ENCODE measurements at regions not wholly inside any gene's neighbourhood (a gene's known extent, or its start where the extent isn't known, plus 50 kb on each side); places are given as distances from the start of the nearest gene placed in this dataset.

GRCh38 chr6:21808045-21808470 lies 214.5 kb downstream of the SOX4 start:
- no peak for TF ChIP-seq CTCF (IDR thresholded peaks at IDR 0.05)
- 86% methylated on average over 5 of the region's 7 CpGs for WGBS (ENCODE audit: insufficient coverage)
- no peaks in the 10 kb centered on the region for H3K36me3 Mint-ChIP-seq
- Histone ChIP-seq H3K27me3 (ENCODE audit: control insufficient read depth, insufficient read depth, low read length) (no peaks in the 10 kb centered on the region), H3K9me3 (ENCODE audit: control insufficient read depth, insufficient read depth, low read length) (no peaks in the 10 kb centered on the region), H3K36me3 (ENCODE audit: control insufficient read depth, insufficient read depth, low read length) (no peaks in the 10 kb centered on the region), H3K27ac (ENCODE audit: low read length) (no peak overlapping the region), H3K4me1 (ENCODE audit: control insufficient read depth, insufficient read depth, low read length) (no peaks in the 10 kb centered on the region), H3K4me3 (ENCODE audit: low read length) (no peak overlapping the region)
- no peaks in the 10 kb centered on the region for H3K4me1 Mint-ChIP-seq
- ATAC-seq (no peak), DNase-seq (no peak)
- no peak overlapping the region for H3K4me3 Mint-ChIP-seq
- no peaks in the 10 kb centered on the region for H3K9me3 Mint-ChIP-seq
- intact Hi-C loops (cut with micrococcal nuclease): no loop called here
- no peaks in the 10 kb centered on the region for H3K27me3 Mint-ChIP-seq (ENCODE audit: low read depth in 2 of 2)
- no peak overlapping the region for H3K27ac Mint-ChIP-seq

DNA sequence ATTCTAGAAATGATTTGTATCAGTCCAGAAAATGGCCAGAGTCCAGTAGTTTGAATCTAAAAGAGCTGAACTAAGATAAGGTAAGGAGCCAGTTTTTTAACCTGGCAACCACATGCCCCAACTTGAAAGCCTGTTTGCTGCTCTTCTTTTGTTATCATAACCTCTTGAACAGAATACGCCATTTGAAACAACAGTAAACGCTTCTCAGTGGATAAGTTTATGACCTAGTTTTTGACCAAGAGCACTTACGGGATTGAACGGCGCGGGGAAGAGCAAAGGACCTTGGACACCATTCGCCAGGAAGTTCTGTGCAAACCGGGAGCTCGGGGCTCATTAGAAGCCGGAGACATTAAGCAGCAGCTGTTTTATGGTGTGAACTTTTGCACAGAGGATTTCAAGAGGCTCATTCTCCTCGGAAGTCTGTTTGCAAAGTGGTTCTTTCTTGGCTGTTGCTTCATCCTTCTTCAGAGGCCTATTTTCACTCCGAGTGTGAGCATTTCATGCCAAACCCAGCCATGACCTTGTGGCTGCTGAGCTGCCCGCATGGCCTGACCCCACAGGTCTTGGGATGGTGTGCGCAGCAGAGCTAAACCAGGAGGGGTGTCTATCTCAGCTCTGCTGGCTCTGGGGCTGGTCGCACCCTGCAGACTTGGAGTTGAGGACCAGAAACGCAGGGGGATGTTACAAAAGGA lies 215.1 kb downstream of the SOX4 start:
- H3K4me1 Mint-ChIP-seq: no peaks in the 10 kb centered on the region
- H3K36me3 ChIP-seq (ENCODE audit: control insufficient read depth, insufficient read depth, low read length): no peaks in the 10 kb centered on the region
- H3K27ac Mint-ChIP-seq: no peak overlapping the region
- H3K9me3 Mint-ChIP-seq: no peaks in the 10 kb centered on the region
- no peaks in the 10 kb centered on the region for H3K27me3 Mint-ChIP-seq (ENCODE audit: low read depth in 2 of 2)
- H3K4me1 ChIP-seq (ENCODE audit: control insufficient read depth, insufficient read depth, low read length): no peaks in the 10 kb centered on the region
- ATAC-seq (no peak), DNase-seq (no peak)
- TF ChIP-seq CTCF (IDR thresholded peaks at IDR 0.05): no peak
- no peak overlapping the region for H3K4me3 Mint-ChIP-seq
- H3K9me3 ChIP-seq (ENCODE audit: control insufficient read depth, insufficient read depth, low read length): no peaks in the 10 kb centered on the region
- intact Hi-C loops (cut with micrococcal nuclease): no loop called here
- H3K4me3 ChIP-seq (ENCODE audit: low read length): no peak overlapping the region
- H3K27me3 ChIP-seq (ENCODE audit: control insufficient read depth, insufficient read depth, low read length): no peaks in the 10 kb centered on the region
- H3K27ac ChIP-seq (ENCODE audit: low read length): no peak overlapping the region
- H3K36me3 Mint-ChIP-seq: no peaks in the 10 kb centered on the region
- WGBS (ENCODE audit: insufficient coverage): 87% methylated on average over 16 of the region's 16 CpGs

DNA sequence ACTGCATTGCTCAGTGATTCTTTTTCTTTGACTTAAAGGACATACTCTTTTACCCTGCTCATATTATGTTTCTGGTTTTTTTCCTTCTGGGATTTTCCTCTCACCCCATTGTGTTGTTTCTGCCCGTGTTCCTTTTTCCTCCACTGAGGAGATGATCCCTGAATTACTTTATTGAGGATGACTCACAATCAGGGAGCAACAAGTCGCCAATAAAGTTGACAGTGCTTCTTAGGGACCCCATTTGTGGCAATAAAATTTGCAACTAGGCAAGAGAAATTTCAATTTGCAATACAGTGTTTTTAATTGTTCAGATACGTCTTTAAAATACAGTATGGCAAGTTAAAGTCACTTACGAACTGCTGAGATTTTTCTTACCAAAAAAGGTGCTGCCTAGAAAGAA lies 217.9 kb downstream of the SOX4 start:
- no peaks in the 10 kb centered on the region for H3K27me3 ChIP-seq (ENCODE audit: control insufficient read depth, insufficient read depth, low read length)
- no peak for DNase-seq
- Mint-ChIP-seq H3K4me3 (no peak overlapping the region), H3K9me3 (no peaks in the 10 kb centered on the region), H3K4me1 (no peaks in the 10 kb centered on the region), H3K36me3 (no peaks in the 10 kb centered on the region), H3K27ac (no peak overlapping the region), H3K27me3 (ENCODE audit: low read depth in 2 of 2) (no peaks in the 10 kb centered on the region)
- no peaks in the 10 kb centered on the region for H3K9me3 ChIP-seq (ENCODE audit: control insufficient read depth, insufficient read depth, low read length)
- no peak overlapping the region for H3K4me3 ChIP-seq (ENCODE audit: low read length)
- TF ChIP-seq CTCF (IDR thresholded peaks at IDR 0.05): no peak
- no peaks in the 10 kb centered on the region for H3K36me3 ChIP-seq (ENCODE audit: control insufficient read depth, insufficient read depth, low read length)
- intact Hi-C loops (cut with micrococcal nuclease): no loop called here
- no peaks in the 10 kb centered on the region for H3K4me1 ChIP-seq (ENCODE audit: control insufficient read depth, insufficient read depth, low read length)
- H3K27ac ChIP-seq (ENCODE audit: low read length): no peak overlapping the region
- WGBS (ENCODE audit: insufficient coverage): 90% methylated on average over 4 of the region's 4 CpGs
- ATAC-seq: no peak

DNA sequence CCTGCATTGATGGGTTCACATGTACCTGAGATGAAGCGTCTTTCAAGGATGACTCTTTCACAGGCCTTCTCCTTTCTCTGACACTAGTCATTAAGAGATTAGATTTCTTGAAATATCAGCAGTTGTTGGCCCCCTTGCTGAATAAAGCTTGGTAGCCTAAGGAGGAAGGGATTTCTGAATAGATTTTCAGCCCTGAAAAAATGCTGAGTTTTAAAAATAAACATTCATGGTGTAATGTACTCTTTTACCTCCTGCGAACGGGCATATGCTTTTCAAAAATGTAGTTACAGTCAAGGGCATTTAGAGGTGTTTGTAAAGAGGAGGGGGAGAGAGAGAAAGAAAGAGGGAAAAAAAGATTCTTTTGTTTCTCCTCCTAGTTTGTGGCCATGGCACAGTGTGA lies 222.7 kb downstream of the SOX4 start:
- Histone ChIP-seq H3K27me3 (ENCODE audit: control insufficient read depth, insufficient read depth, low read length) (no peaks in the 10 kb centered on the region), H3K4me3 (ENCODE audit: low read length) (no peak overlapping the region), H3K27ac (ENCODE audit: low read length) (no peak overlapping the region), H3K9me3 (ENCODE audit: control insufficient read depth, insufficient read depth, low read length) (no peaks in the 10 kb centered on the region), H3K4me1 (ENCODE audit: control insufficient read depth, insufficient read depth, low read length) (no peaks in the 10 kb centered on the region), H3K36me3 (ENCODE audit: control insufficient read depth, insufficient read depth, low read length) (no peaks in the 10 kb centered on the region)
- intact Hi-C loops (cut with micrococcal nuclease): no loop called here
- H3K27me3 Mint-ChIP-seq (ENCODE audit: low read depth in 2 of 2): no peaks in the 10 kb centered on the region
- ATAC-seq (no peak), DNase-seq (no peak)
- no peaks in the 10 kb centered on the region for H3K36me3 Mint-ChIP-seq
- no peaks in the 10 kb centered on the region for H3K9me3 Mint-ChIP-seq
- H3K4me3 Mint-ChIP-seq: no peak overlapping the region
- 94% methylated on average over 2 of the region's 3 CpGs for WGBS (ENCODE audit: insufficient coverage)
- H3K4me1 Mint-ChIP-seq: no peaks in the 10 kb centered on the region
- no peak for TF ChIP-seq CTCF (IDR thresholded peaks at IDR 0.05)
- H3K27ac Mint-ChIP-seq: no peak overlapping the region
